GM21717 (cell line): ENCODE measurements at regions not wholly inside any gene's neighbourhood (a gene's known extent, or its start where the extent isn't known, plus 50 kb on each side); places are given as distances from the start of the nearest gene placed in this dataset.

Experiments used
- ATAC-seq: cut with Tn5 transposase; IDR thresholded peaks from one replicate; pipeline ENCODE4 v1.9.1; 2021; ENCODE audit warnings: mild to moderate bottlenecking, moderate library complexity; ENCODE audit not compliant: unreplicated experiment

GRCh38 chr5:163383754-163384153 is 53.6 kb upstream of the CCNG1 start:
- ATAC-seq, result no peak

GRCh38 chr5:163384669-163385068 is 52.7 kb upstream of the CCNG1 start:
- ATAC-seq, result no peak

- ATAC-seq, result no peak
These were observed 52.1 kb upstream of the CCNG1 start for GRCh38 chr5:163385271-163385670.

- ATAC-seq, result no peak
These were observed 51.6 kb upstream of the CCNG1 start for GRCh38 chr5:163385824-163386223.

- ATAC-seq, result no peak
These were observed 51.0 kb upstream of the CCNG1 start for GRCh38 chr5:163386352-163386751.

GRCh38 chr5:163387589-163388343 is 49.6 kb upstream of the CCNG1 start:
- ATAC-seq, result no peak
